ENCODE measurements at regions not wholly inside any gene's neighbourhood (a gene's known extent, or its start where the extent isn't known, plus 50 kb on each side); places are given as distances from the start of the nearest gene placed in this dataset.

DNA sequence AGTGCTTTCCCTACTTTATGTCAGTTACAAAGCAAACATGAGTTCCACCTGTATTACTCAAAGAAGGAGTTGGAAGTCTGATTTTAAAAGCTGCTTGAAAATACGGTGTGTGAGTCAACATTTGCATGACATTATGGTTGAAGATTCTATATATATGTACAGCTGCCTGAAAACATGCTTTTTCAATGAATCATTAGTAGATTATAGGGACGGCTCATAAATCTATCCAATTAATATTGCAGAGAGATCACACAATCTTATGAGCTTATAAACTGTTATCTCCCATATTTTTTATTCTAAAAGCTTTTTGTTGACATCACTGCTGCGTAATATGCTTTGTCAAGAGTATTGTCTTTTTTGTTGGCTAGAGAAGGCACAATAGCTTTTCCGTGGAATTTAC is 873.8 kb downstream of the SLITRK6 start:
- no peak for DNase-seq (ENCODE audit: extremely low read depth, low read depth)
- TF ChIP-seq, protein P1, sequence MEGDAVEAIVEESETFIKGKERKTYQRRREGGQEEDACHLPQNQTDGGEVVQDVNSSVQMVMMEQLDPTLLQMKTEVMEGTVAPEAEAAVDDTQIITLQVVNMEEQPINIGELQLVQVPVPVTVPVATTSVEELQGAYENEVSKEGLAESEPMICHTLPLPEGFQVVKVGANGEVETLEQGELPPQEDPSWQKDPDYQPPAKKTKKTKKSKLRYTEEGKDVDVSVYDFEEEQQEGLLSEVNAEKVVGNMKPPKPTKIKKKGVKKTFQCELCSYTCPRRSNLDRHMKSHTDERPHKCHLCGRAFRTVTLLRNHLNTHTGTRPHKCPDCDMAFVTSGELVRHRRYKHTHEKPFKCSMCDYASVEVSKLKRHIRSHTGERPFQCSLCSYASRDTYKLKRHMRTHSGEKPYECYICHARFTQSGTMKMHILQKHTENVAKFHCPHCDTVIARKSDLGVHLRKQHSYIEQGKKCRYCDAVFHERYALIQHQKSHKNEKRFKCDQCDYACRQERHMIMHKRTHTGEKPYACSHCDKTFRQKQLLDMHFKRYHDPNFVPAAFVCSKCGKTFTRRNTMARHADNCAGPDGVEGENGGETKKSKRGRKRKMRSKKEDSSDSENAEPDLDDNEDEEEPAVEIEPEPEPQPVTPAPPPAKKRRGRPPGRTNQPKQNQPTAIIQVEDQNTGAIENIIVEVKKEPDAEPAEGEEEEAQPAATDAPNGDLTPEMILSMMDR (IDR thresholded peaks at IDR 0.05; ENCODE audit: low read depth, low read length) = no peak

DNA sequence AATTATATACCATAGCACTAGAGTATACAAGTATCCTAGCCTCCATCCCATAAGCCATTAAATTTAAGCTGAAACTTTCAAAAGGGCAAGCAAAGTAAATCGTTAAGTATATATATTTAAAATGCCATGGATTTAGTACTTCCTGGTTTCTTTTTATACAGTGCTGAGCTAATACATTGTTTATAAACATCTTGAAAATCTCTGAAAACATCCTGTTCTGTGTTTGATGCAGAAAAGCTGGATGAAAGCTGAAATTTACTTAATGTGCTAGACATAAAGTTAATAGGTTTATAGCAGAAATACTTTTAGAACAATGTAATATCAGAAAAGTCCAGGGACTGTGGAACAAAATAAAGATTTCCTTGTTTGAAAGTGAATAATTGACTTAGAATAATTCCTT is 875.4 kb downstream of the SLITRK6 start:
- no peak for DNase-seq (ENCODE audit: extremely low read depth, low read depth)
- TF ChIP-seq, protein P1 (IDR thresholded peaks at IDR 0.05; ENCODE audit: low read depth, low read length) = no peak

DNA sequence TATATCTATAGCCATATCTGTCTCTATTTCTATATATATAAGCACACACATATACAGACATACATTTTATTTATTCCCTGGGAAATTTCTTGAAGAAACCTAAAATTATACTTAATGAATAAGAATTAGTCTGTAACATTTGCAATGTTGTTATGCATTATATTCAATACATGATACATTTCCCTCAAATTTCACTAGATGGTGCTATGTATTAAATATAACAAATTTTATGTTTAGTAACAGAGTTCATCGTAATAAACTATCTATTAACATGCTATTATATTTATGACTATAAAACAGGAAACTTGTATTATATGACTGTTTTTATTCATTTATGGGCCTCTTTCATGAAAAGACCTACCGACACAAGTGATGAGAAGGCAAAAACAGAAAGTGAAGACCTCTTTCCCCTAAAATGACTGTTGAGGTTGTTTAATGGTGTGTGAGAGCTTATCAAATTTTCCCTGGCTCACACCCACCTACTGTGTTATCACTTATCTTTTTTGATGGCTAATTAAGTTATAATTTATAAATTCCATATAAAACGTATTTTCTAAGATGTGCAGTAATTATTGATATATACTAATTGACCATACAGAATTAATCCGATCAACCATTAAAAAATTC is 881.9 kb downstream of the SLITRK6 start:
- no peak for DNase-seq (ENCODE audit: extremely low read depth, low read depth)
- TF ChIP-seq, protein P1 (IDR thresholded peaks at IDR 0.05; ENCODE audit: low read depth, low read length) = peak; percentile 31

DNA sequence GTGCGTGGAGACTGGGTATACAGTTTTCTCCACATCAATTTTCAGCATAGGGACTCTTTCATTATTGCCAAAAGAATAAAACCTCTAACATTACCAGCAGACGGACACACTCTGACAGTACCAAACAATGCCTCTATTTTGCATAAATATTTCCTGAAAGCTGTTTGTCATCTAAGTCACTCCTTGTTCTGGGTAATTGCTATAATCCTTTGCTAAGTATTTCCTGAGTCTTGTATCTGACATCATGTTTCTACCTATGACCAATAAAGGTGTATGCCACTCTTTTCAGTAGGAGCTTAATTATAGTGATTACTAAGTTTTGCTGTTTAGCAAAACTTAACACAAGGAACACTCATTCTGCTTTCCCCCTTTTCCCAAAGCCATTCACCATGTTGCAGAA is 886.5 kb downstream of the SLITRK6 start:
- TF ChIP-seq, protein P1 (IDR thresholded peaks at IDR 0.05; ENCODE audit: low read depth, low read length) = no peak
- no peak for DNase-seq (ENCODE audit: extremely low read depth, low read depth)

DNA sequence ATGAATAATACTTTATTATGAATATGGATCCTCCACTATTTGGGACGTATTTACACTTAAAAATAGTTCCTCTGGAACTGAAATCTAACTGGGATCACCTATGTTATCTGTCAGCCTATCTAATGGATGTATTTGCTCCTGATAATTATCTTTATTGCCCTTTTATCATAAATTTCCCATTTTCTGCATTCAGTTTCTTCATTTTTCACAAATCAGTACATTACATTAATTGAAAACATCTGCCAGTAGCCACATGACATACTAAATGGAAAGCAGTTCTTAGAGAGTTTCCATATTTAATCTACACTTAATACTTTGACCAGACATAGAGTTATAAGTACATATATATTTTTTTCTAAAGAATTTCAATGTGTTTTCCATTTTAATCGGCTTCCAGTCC is 888.8 kb downstream of the SLITRK6 start:
- DNase-seq (ENCODE audit: extremely low read depth, low read depth) = no peak
- TF ChIP-seq, protein P1 (IDR thresholded peaks at IDR 0.05; ENCODE audit: low read depth, low read length) = no peak

DNA sequence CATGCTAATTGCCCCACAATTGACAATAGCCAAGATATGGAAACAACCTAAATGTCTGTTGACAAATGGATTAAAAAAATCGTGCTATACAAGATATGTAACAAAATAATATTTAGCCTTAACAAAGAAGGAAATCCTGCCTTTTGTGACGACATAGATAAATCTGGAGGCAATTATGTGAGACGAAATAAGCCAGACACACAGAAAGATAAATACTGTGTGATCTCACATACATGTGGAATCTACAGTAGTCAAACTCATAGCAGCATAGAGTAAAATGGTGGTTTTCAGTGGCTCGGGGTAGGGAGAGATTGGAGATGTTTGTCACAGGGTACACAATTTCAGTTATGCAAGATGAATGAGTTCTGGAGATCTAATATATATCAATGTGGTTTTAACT is 895.8 kb downstream of the SLITRK6 start:
- TF ChIP-seq, protein P1 (IDR thresholded peaks at IDR 0.05; ENCODE audit: low read depth, low read length) = no peak
- DNase-seq (ENCODE audit: extremely low read depth, low read depth) = no peak

DNA sequence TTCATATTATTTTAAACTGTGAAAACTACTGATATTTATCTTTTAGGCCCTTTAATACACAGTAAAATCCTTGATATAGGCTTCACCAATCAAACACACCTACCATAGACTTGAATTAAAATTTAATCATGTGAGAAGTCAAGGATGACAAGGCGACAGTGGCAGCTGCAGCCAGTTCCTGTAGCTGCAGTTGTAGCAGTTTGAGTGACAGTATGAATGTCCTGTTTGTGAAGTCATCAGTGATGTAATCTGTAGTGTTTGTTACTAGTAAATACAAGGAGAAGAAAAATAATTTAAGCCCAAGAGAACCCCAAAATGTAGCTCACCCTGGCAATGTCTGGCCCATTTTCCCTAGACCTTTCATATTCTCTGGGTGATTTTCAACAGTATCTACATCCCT is 897.0 kb downstream of the SLITRK6 start:
- TF ChIP-seq, protein P1 (IDR thresholded peaks at IDR 0.05; ENCODE audit: low read depth, low read length) = no peak
- no peak for DNase-seq (ENCODE audit: extremely low read depth, low read depth)

Measured in AG09319 (cell line).